ENCODE measurements at regions not wholly inside any gene's neighbourhood (a gene's known extent, or its start where the extent isn't known, plus 50 kb on each side); places are given as distances from the start of the nearest gene placed in this dataset.

DNA sequence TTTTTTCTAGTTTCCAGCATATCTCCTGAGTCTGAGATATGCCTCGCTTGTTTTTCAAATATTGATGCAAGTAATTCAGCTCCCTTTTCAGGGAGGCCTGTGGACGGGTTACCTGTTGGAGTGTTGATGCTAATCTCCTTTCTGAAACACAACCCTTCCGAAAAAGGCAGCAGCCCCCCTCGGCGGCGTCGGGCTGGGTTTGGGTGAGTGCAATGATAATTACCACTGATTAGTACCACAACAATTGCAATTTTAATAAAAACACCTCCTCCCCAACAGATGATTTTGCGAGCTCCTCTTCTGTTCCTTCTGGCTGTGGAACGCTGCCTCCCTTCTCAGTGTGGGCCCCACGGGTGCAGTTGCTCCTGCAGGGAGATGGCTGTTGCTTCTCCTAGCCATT lies 66.3 kb downstream of the PTGR3 start:
- TF ChIP-seq, protein P1, sequence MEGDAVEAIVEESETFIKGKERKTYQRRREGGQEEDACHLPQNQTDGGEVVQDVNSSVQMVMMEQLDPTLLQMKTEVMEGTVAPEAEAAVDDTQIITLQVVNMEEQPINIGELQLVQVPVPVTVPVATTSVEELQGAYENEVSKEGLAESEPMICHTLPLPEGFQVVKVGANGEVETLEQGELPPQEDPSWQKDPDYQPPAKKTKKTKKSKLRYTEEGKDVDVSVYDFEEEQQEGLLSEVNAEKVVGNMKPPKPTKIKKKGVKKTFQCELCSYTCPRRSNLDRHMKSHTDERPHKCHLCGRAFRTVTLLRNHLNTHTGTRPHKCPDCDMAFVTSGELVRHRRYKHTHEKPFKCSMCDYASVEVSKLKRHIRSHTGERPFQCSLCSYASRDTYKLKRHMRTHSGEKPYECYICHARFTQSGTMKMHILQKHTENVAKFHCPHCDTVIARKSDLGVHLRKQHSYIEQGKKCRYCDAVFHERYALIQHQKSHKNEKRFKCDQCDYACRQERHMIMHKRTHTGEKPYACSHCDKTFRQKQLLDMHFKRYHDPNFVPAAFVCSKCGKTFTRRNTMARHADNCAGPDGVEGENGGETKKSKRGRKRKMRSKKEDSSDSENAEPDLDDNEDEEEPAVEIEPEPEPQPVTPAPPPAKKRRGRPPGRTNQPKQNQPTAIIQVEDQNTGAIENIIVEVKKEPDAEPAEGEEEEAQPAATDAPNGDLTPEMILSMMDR (IDR thresholded peaks at IDR 0.05 in 4 of 5, conservative IDR thresholded peaks at IDR 0.05 in 1 of 5), result no peak
- no peak for TF ChIP-seq POLR2A (IDR thresholded peaks at IDR 0.05)

Measured in gastrocnemius medialis (tissue), 4 donors.